Karpas-422 (cell line): ENCODE measurements at regions not wholly inside any gene's neighbourhood (a gene's known extent, or its start where the extent isn't known, plus 50 kb on each side); places are given as distances from the start of the nearest gene placed in this dataset.
A peak's percentile ranks its signal among the peaks of the same experiment; 100 is the strongest.

Experiments
- DNase-seq: peaks from one replicate; pipeline ENCODE4 v3.0.0-alpha.2; 2015
- H2AFZ ChIP-seq: fragments of 200-600 bp; sonication (generic); 2 replicates; pipeline ENCODE4 v1.6.1; 2014; ENCODE audit warnings: antibody characterized with exemption, low read length, mixed read lengths
- H3K27ac ChIP-seq: fragments of 200-600 bp; sonication (generic); 2 replicates; pipeline ENCODE4 v1.5.1; 2014; ENCODE audit warnings: mild to moderate bottlenecking, low read length, moderate library complexity
- H3K27me3 ChIP-seq: fragments of 200-600 bp; sonication (generic); 2 replicates; pipeline ENCODE4 v1.6.1; 2014; ENCODE audit warnings: low read length, mixed read lengths
- H3K36me3 ChIP-seq: fragments of 200-600 bp; sonication (generic); 2 replicates; pipeline ENCODE4 v1.6.1; 2014; ENCODE audit warnings: low read length, mixed read lengths; ENCODE audit not compliant: insufficient read depth
- H3K4me1 ChIP-seq: fragments of 200-600 bp; sonication (generic); 2 replicates; pipeline ENCODE4 v1.6.1; 2014; ENCODE audit warnings: mild to moderate bottlenecking, low read length, mixed read lengths
- H3K4me2 ChIP-seq: fragments of 200-600 bp; sonication (generic); 2 replicates; pipeline ENCODE4 v1.6.1; 2014; ENCODE audit warnings: low read length, low read depth, mild to moderate bottlenecking; ENCODE audit not compliant: poor library complexity, severe bottlenecking
- H3K4me3 ChIP-seq: fragments of 200-600 bp; sonication (generic); 2 replicates; pipeline ENCODE4 v1.5.1; 2014; ENCODE audit warnings: mild to moderate bottlenecking, antibody characterized with exemption, low read length, mixed read lengths
- H3K79me2 ChIP-seq: fragments of 200-600 bp; sonication (generic); 2 replicates; pipeline ENCODE4 v1.6.1; 2014; ENCODE audit warnings: mild to moderate bottlenecking, low read length, mixed read lengths
- H3K9ac ChIP-seq: fragments of 200-600 bp; sonication (generic); 2 replicates; pipeline ENCODE4 v1.6.0; 2014; ENCODE audit warnings: low read length
- H3K9me2 ChIP-seq: fragments of 200-600 bp; sonication (generic), shearing (Covaris generic); replicated peaks from 2 replicates; pipeline ENCODE4 v1.6.0; 2014; ENCODE audit warnings: mild to moderate bottlenecking, low read length, moderate library complexity; ENCODE audit not compliant: insufficient read depth
- H3K9me3 ChIP-seq: fragments of 300-700, 200-600 bp; sonication (generic); 2 replicates; pipeline ENCODE4 v1.6.1; 2014; ENCODE audit warnings: low read length, mixed read lengths
- H4K20me1 ChIP-seq: fragments of 200-600 bp; sonication (generic); 2 replicates; pipeline ENCODE4 v1.6.1; 2014; ENCODE audit warnings: mild to moderate bottlenecking, antibody characterized with exemption, low read length, low read depth; ENCODE audit not compliant: insufficient read depth

GRCh38 chr13:65036999-65037398 lies 2193.1 kb downstream of the PCDH9 start:
- Histone ChIP-seq H3K4me3 (no peak overlapping the region), H3K4me2 (no peak overlapping the region), H3K4me1 (no peaks in the 10 kb centered on the region), H3K9ac (no peak overlapping the region), H3K36me3 (no peaks in the 10 kb centered on the region), H3K9me3 (no peaks in the 10 kb centered on the region), H3K9me2 (no peaks in the 10 kb centered on the region), H3K27ac (no peak overlapping the region), H4K20me1 (no peaks in the 10 kb centered on the region), H3K27me3 (no peaks in the 10 kb centered on the region), H3K79me2 (no peaks in the 10 kb centered on the region), H2AFZ (no peak overlapping the region)
- no peak for DNase-seq

- H2AFZ ChIP-seq: no peak overlapping the region
- no peaks in the 10 kb centered on the region; the same call in 1 of the 2 replicates for H3K9me3 ChIP-seq
- no peaks in the 10 kb centered on the region for H3K4me1 ChIP-seq
- H4K20me1 ChIP-seq: no peaks in the 10 kb centered on the region
- H3K4me3 ChIP-seq: no peak overlapping the region
- H3K27me3 ChIP-seq: no peaks in the 10 kb centered on the region
- no peak for DNase-seq
- no peaks in the 10 kb centered on the region for H3K36me3 ChIP-seq
- no peaks in the 10 kb centered on the region for H3K9me2 ChIP-seq
- no peaks in the 10 kb centered on the region for H3K79me2 ChIP-seq
- H3K4me2 ChIP-seq: no peak overlapping the region
- H3K9ac ChIP-seq: no peak overlapping the region
- H3K27ac ChIP-seq: no peak overlapping the region
Observed at GRCh38 chr13:65035302-65035701, 2194.8 kb downstream of the PCDH9 start.

GRCh38 chr13:65034266-65034665 lies 2195.9 kb downstream of the PCDH9 start:
- Histone ChIP-seq H4K20me1 (no peaks in the 10 kb centered on the region), H3K4me2 (no peak overlapping the region), H3K36me3 (no peaks in the 10 kb centered on the region), H2AFZ (no peak overlapping the region), H3K9me2 (no peaks in the 10 kb centered on the region), H3K4me3 (no peak overlapping the region), H3K27ac (no peak overlapping the region), H3K9me3 (no peaks in the 10 kb centered on the region; the same call in 1 of the 2 replicates), H3K79me2 (no peaks in the 10 kb centered on the region), H3K4me1 (no peaks in the 10 kb centered on the region), H3K27me3 (no peaks in the 10 kb centered on the region), H3K9ac (no peak overlapping the region)
- no peak for DNase-seq

- Histone ChIP-seq H3K79me2 (no peaks in the 10 kb centered on the region), H3K9me3 (no peaks in the 10 kb centered on the region; the same call in 1 of the 2 replicates), H2AFZ (no peak overlapping the region; the same call in 1 of the 2 replicates), H3K4me1 (no peaks in the 10 kb centered on the region), H3K9me2 (no peaks in the 10 kb centered on the region), H3K9ac (no peak overlapping the region), H3K27ac (no peak overlapping the region), H3K36me3 (no peaks in the 10 kb centered on the region), H3K4me2 (no peak overlapping the region), H4K20me1 (no peaks in the 10 kb centered on the region), H3K4me3 (no peak overlapping the region), H3K27me3 (no peaks in the 10 kb centered on the region)
- no peak for DNase-seq
Observed at GRCh38 chr13:65032825-65033224, 2197.3 kb downstream of the PCDH9 start.

GRCh38 chr13:65028101-65028500 lies 2202.0 kb downstream of the PCDH9 start:
- Histone ChIP-seq H3K27me3 (no peaks in the 10 kb centered on the region), H2AFZ (no peak overlapping the region), H3K9me3 (peaks cover 7% of the 10 kb centered on the region), H3K27ac (no peak overlapping the region), H3K4me2 (no peak overlapping the region), H3K36me3 (no peaks in the 10 kb centered on the region), H3K9ac (no peak overlapping the region), H3K4me3 (no peak overlapping the region), H3K79me2 (no peaks in the 10 kb centered on the region), H3K9me2 (no peaks in the 10 kb centered on the region), H4K20me1 (no peaks in the 10 kb centered on the region), H3K4me1 (no peaks in the 10 kb centered on the region)
- no peak for DNase-seq

- H2AFZ ChIP-seq: no peak overlapping the region
- H3K36me3 ChIP-seq: no peaks in the 10 kb centered on the region
- H3K9me2 ChIP-seq: no peaks in the 10 kb centered on the region
- H4K20me1 ChIP-seq: no peaks in the 10 kb centered on the region
- H3K4me2 ChIP-seq: no peak overlapping the region
- no peaks in the 10 kb centered on the region for H3K27me3 ChIP-seq
- DNase-seq: no peak
- peaks cover 10% of the 10 kb centered on the region for H3K9me3 ChIP-seq
- no peaks in the 10 kb centered on the region for H3K79me2 ChIP-seq
- no peak overlapping the region for H3K27ac ChIP-seq
- H3K4me1 ChIP-seq: no peaks in the 10 kb centered on the region
- no peak overlapping the region for H3K9ac ChIP-seq
- H3K4me3 ChIP-seq: no peak overlapping the region
Observed at GRCh38 chr13:65026505-65026904, 2203.6 kb downstream of the PCDH9 start.

GRCh38 chr13:65011378-65011777 lies 2218.8 kb downstream of the PCDH9 start:
- Histone ChIP-seq H4K20me1 (no peaks in the 10 kb centered on the region), H3K4me1 (no peaks in the 10 kb centered on the region), H3K9ac (no peak overlapping the region), H3K4me3 (no peak overlapping the region), H3K36me3 (no peaks in the 10 kb centered on the region), H3K27ac (no peak overlapping the region), H3K79me2 (no peaks in the 10 kb centered on the region), H3K9me3 (peaks cover 4% of the 10 kb centered on the region; the same call in 1 of the 2 replicates), H3K27me3 (no peaks in the 10 kb centered on the region), H2AFZ (peak overlapping the region; percentile 61; the same call in 1 of the 2 replicates), H3K9me2 (no peaks in the 10 kb centered on the region), H3K4me2 (no peak overlapping the region)
- DNase-seq: no peak

GRCh38 chr13:64997438-64997837 lies 2232.7 kb downstream of the PCDH9 start:
- Histone ChIP-seq H3K27me3 (no peaks in the 10 kb centered on the region), H3K27ac (no peak overlapping the region), H3K9me2 (no peaks in the 10 kb centered on the region), H3K4me1 (peaks cover 27% of the 10 kb centered on the region), H3K36me3 (no peaks in the 10 kb centered on the region), H3K4me2 (no peak overlapping the region), H4K20me1 (no peaks in the 10 kb centered on the region), H2AFZ (no peak overlapping the region), H3K79me2 (no peaks in the 10 kb centered on the region), H3K4me3 (no peak overlapping the region), H3K9ac (no peak overlapping the region), H3K9me3 (peaks cover 3% of the 10 kb centered on the region; the same call in 1 of the 2 replicates)
- no peak for DNase-seq
